Coronary artery (tissue), 2 donors: ENCODE measurements at regions not wholly inside any gene's neighbourhood (a gene's known extent, or its start where the extent isn't known, plus 50 kb on each side); places are given as distances from the start of the nearest gene placed in this dataset.

Source experiments
- DNase-seq: peaks from one replicate; pipeline ENCODE4 v3.0.0-alpha.2; 2017; ENCODE audit warnings: low spot score
- H3K27ac ChIP-seq, 2 donors: fragments of 200-600 bp; sonication (generic); one replicate each; pipeline ENCODE4 v1.5.1; 2016 to 2019
- H3K4me3 ChIP-seq: fragments of 200-600 bp; sonication (generic); 2 replicates; pipeline ENCODE4 v1.5.1; 2016; ENCODE audit warnings: mild to moderate bottlenecking, moderate library complexity
- TF ChIP-seq, protein P1 (sequence below): fragments of 200-600 bp; sonication (generic); IDR thresholded peaks from one replicate; pipeline ENCODE4 v1.5.1; 2019; ENCODE audit warnings: antibody characterized with exemption

DNA sequence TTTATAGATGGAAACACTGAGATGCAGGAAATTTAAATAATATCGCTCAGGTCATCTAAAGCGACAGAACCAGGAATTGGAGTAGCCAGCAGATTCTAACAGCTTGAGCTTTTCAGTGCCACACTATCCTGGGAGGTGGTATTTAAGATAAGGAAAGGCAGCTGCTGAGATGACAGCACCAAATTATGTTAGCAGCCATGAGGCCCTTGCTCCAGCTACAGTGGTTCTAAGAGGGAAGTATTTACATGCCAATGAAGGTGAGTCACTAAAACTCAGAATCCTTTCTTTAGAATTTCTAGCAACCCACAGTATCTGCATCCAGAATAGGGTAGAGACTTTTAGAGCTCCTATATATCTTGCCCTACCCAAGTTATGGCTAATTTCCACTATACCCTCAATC is 127.0 kb upstream of the VLDLR start:
- no peak overlapping the region for H3K27ac ChIP-seq

DNA sequence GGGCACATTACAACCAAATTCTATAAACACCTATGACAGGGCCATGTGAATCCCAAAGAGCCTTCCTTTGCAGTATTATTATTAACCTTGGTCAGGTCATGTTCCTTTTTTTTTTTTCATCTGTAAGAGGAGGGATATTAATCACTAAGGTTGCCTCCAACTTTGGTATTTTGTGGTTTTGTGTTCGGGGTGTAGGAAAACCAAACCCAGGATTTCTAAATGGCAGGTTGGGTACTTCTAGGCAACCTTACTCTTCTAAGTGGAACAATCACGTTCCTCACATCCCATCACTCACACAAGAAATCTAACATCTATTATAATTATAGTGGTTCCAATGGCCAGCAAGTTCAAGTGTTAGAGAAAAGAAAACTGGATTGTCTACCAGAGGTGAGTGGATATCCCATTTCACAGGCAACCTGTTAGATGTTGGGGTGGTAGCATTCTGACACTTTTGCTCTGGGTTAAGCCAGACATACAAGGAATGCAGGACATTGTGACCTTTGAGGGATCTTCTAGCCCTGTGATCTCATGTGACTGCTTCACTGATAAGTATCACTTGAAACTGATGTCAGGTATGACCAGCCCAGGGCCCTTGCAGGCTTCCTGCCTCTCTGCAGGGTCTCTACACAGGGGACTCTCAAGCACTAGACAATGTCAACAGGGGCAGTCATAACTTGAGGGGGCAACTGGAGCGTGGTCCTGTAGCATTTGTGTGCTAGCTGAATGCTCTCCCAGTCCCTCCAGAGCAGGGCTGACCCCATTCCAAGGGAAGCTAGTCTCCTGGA is 126.2 kb upstream of the VLDLR start:
- Histone ChIP-seq H3K27ac (no peak overlapping the region), H3K4me3 (no peak overlapping the region)
- DNase-seq: no peak
- TF ChIP-seq, protein P1, sequence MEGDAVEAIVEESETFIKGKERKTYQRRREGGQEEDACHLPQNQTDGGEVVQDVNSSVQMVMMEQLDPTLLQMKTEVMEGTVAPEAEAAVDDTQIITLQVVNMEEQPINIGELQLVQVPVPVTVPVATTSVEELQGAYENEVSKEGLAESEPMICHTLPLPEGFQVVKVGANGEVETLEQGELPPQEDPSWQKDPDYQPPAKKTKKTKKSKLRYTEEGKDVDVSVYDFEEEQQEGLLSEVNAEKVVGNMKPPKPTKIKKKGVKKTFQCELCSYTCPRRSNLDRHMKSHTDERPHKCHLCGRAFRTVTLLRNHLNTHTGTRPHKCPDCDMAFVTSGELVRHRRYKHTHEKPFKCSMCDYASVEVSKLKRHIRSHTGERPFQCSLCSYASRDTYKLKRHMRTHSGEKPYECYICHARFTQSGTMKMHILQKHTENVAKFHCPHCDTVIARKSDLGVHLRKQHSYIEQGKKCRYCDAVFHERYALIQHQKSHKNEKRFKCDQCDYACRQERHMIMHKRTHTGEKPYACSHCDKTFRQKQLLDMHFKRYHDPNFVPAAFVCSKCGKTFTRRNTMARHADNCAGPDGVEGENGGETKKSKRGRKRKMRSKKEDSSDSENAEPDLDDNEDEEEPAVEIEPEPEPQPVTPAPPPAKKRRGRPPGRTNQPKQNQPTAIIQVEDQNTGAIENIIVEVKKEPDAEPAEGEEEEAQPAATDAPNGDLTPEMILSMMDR: no peak

More for the DNA sequence above, 127.0 kb upstream of the VLDLR start:
- TF ChIP-seq, protein P1: no peak
- no peak for DNase-seq
- H3K4me3 ChIP-seq: no peak overlapping the region

DNA sequence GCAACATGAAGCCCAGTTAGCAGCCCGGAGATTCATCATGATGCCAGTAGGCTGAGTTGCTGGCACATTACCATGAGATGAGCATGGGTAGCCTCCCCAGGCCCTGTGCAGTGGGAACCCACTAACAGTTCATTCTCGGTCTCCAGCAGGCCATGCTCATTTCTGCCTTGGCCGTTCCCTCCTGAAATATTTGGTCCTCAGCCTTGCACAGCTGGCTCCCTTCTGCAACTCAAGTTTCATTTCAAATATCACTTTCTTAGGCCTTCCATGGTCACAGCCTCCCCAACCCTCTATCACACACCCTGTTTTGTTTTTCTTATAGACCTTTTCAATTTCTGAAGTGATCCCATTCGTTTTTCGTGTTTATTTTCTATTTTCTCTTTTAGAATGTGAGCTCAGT is 125.4 kb upstream of the VLDLR start:
- TF ChIP-seq, protein P1: no peak
- Histone ChIP-seq H3K4me3 (no peak overlapping the region), H3K27ac (no peak overlapping the region)
- DNase-seq: no peak

DNA sequence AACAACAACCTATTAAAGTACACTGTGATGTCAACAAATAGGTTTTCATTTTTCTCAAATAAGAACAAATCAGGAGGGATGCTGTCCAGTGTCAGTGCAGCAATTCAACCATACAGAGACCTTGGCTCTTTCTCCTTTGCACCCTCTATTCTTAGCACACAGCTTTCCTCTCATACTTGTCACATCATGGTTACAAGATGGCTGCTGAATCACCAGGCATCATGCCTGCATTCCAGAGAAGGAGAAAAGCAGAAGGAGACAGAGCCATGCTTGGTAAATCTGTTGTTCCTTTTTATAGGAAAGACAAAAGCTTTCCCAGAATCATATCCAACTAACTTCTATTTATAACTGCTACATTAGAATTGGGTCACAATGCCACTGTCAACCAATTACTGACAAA is 124.7 kb upstream of the VLDLR start:
- no peak overlapping the region for H3K27ac ChIP-seq
- H3K4me3 ChIP-seq: no peak overlapping the region
- DNase-seq: no peak
- TF ChIP-seq, protein P1: no peak

DNA sequence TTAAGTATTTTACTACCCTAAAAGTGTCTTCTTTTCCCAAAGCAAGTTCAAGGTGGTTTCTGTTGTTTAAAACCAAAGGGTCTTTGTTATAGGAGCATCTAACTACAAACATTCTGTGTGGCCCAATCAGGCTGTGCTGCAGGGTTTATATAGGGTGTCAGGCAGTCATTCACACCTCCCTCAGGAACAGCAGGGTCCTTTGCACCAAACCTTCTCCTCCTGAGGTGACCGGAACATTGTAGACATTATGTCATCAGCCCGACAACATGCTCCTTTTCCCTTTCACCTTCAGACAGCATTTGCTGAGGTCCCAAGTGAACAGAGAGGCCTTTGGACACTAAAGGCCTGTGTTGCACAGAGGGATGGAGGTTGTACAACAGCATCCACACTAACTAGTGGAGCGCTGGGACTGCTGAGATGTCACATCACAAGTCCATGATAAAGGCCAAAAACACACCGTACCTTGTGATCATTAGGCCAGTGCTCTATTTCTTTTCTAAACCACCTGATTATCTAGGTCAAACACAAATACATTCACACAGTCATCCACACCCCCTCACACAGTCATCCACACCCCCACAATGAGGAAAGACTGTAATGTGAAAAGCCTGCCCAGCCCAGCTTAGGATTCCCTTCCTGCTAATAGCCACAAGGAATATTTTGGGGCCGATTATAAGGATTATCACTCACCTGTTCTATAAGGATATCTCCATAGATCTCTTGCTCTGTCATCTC is 123.8 kb upstream of the VLDLR start:
- no peak overlapping the region for H3K27ac ChIP-seq
- TF ChIP-seq, protein P1: no peak

DNA sequence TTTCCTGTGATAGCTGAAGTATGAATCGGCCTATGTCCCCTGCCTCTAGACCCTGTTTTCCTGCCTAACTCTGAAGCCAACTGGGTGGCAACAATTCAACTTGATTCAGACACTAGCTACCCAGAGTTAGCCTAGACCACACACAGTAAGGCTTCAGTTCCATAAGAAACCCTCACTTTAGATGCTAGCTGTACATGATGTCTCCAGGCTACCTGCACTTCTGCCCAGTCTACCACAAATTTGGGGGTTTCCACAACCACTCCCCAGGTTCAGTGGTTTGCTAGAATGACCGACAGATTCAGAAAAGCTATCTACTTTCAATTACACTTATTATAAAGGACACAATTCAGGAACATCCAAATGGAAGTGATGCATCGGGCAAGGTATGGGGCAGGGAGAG is 119.4 kb upstream of the VLDLR start:
- Histone ChIP-seq H3K27ac (no peak overlapping the region), H3K4me3 (no peak overlapping the region)
- TF ChIP-seq, protein P1: no peak
- DNase-seq: no peak

More for the DNA sequence above, 123.8 kb upstream of the VLDLR start:
- H3K4me3 ChIP-seq: no peak overlapping the region
- DNase-seq: no peak
